Epithelial cell of esophagus (primary cell): ENCODE measurements at regions not wholly inside any gene's neighbourhood (a gene's known extent, or its start where the extent isn't known, plus 50 kb on each side); places are given as distances from the start of the nearest gene placed in this dataset.

Experiments
- DNase-seq: peaks from one replicate; pipeline ENCODE4 v3.0.0; 2010; ENCODE audit warnings: low read depth
- H3K4me3 ChIP-seq: 2 replicates; pipeline ENCODE4 v1.5.1; 2011; ENCODE audit warnings: mild to moderate bottlenecking, low read length, control low read depth
- TF ChIP-seq, protein P1 (sequence below): IDR thresholded peaks from 2 replicates; pipeline ENCODE4 v1.5.1; 2011; ENCODE audit warnings: low read depth, mild to moderate bottlenecking, low read length, control low read depth, inconsistent platforms; ENCODE audit not compliant: insufficient read depth; ENCODE audit errors: missing control alignments

DNA sequence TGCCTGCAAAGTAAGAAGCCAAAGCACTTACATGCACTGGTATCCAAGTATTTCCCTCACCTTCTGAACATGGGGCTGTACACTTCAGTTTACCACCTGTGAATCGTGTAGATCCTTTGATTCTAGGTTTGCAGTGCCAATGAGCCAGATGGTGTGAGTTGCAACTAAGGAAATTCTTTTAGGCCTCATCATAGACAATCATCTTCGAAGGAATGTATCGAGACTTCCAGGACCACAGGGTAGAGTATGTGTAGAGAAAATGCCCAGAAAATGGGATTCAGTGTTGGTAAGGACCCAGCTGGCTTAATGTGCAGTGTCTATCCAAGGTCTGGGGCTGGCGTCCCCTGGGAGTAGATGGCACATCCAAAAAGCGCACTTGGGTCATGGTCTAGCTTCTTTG is 323.2 kb upstream of the TPM1 start:
- TF ChIP-seq, protein P1, sequence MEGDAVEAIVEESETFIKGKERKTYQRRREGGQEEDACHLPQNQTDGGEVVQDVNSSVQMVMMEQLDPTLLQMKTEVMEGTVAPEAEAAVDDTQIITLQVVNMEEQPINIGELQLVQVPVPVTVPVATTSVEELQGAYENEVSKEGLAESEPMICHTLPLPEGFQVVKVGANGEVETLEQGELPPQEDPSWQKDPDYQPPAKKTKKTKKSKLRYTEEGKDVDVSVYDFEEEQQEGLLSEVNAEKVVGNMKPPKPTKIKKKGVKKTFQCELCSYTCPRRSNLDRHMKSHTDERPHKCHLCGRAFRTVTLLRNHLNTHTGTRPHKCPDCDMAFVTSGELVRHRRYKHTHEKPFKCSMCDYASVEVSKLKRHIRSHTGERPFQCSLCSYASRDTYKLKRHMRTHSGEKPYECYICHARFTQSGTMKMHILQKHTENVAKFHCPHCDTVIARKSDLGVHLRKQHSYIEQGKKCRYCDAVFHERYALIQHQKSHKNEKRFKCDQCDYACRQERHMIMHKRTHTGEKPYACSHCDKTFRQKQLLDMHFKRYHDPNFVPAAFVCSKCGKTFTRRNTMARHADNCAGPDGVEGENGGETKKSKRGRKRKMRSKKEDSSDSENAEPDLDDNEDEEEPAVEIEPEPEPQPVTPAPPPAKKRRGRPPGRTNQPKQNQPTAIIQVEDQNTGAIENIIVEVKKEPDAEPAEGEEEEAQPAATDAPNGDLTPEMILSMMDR = no peak
- DNase-seq = peak; percentile 8

DNA sequence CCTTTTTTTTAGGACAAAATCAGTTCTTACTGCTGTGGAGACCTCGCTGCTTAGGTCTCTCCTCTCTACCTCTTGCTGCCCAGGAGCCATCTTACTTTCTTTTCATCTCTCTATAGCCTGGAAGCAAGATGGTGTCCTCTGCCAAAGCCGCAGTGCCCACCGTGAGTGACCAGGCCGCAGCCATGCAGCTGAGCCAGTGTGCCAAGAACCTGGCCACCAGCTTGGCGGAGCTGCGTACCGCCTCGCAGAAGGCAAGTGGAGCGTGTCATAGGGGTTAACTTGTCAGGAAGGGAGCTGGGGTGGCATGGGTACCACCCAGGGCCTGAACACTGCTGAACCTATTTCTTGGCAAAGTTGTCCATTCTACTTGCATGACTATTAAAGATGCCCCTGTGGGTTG is 320.3 kb upstream of the TPM1 start:
- no peak overlapping the region for H3K4me3 ChIP-seq
- TF ChIP-seq, protein P1 = no peak
- no peak for DNase-seq

More for the DNA sequence above, 323.2 kb upstream of the TPM1 start:
- H3K4me3 ChIP-seq = no peak overlapping the region

DNA sequence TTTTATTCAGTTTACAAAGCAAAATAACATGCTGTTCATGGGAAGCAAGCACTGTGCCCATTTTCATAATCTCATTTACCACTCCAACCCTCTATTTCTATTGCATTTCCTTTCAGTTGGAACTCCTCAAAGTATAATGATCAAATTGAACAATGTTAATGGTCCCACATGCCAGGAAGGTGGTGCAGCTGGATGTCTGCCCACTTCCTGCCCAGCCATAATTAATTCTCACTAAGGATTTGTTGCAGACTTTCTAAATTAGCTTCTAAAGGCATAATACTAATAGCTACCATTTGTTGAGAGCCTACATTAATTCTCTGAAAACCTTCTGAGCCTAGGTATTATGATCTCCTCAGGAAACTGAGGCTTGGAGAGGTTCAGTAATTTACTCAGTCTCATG is 316.1 kb upstream of the TPM1 start:
- TF ChIP-seq, protein P1 = no peak
- no peak for DNase-seq
- H3K4me3 ChIP-seq = no peak overlapping the region

DNA sequence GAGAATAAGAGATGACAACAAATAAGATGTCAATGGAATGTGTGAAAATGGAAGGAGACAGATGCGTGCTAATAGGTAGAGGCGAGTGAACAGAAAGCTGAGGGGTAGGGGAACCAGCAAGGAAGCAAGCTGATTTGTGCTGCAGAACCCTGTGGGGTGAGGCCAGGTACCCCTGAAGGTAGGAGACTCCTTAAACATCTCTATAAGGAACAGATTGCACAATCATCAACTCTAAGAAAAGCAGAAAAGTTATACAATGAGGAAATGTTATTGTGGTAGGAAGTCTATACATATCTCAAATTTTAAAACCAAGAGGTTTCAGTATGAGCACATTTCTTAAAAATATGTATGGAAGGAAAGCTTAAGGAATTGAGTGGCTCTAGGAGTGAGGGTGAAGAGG is 315.0 kb upstream of the TPM1 start:
- no peak for DNase-seq
- TF ChIP-seq, protein P1 = no peak
- H3K4me3 ChIP-seq = no peak overlapping the region

DNA sequence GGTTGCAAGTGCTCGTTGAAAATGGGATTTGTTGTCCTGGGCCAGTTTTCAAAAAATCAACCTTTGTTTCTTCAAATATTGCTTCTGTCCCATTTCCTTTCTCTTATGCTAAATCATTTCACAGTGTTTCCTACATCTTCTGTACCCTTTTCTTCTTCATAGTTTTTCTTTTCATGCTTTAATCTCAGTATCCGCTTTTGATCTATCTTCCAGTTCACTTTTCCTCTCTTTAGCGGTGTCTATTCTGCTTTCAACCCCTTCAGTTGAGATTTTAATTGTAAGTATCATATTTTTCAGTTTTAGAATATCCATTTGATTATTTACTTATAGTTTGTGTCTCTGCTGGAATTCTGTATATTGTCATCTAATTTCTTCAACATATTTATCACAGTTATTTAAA is 311.7 kb upstream of the TPM1 start:
- H3K4me3 ChIP-seq = no peak overlapping the region
- TF ChIP-seq, protein P1 = no peak
- DNase-seq = no peak

DNA sequence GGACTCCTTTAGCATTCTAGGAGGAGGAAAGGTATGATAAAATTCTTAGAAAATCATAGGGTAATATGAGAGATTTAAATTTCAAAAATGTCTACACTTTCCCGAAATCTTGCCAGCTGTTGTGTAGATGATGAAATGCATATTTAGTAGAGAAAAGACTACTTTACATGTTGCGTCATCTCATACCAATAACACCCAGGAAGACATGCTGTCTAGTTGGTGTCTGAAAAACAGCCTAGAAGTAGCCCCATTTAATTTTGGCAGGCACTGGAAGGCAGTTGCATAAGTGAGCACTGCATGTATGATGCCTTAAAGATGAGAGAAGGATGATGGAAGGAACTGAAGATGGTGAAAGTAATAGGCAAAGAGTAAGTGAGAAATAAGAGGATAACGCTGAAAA is 310.5 kb upstream of the TPM1 start:
- H3K4me3 ChIP-seq = no peak overlapping the region
- DNase-seq = no peak
- TF ChIP-seq, protein P1 = no peak

DNA sequence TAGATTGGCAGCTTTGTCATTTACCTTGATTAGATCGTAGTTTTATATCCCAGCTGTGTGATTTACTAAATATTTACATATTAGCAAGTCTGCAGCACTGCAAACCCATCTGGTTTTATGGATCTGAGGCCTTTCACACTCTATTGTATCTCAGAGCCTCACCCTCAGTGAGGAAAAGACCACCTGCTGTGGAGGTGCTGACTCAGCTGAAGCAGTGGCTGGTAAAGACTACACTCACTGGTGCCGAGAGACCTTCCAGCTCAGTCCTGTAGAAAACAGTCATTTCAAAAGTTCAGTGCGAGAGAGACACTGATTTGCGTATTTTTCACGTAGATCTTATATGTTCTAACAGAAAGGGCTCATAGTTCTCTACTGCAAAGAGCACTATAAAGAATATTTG is 307.8 kb upstream of the TPM1 start:
- TF ChIP-seq, protein P1 = no peak
- no peak overlapping the region for H3K4me3 ChIP-seq
- DNase-seq = no peak
